ENCODE measurements at regions not wholly inside any gene's neighbourhood (a gene's known extent, or its start where the extent isn't known, plus 50 kb on each side); places are given as distances from the start of the nearest gene placed in this dataset.

- BruUV-seq (replicated peaks), result no TSS peak
- TF ChIP-seq, protein P1, sequence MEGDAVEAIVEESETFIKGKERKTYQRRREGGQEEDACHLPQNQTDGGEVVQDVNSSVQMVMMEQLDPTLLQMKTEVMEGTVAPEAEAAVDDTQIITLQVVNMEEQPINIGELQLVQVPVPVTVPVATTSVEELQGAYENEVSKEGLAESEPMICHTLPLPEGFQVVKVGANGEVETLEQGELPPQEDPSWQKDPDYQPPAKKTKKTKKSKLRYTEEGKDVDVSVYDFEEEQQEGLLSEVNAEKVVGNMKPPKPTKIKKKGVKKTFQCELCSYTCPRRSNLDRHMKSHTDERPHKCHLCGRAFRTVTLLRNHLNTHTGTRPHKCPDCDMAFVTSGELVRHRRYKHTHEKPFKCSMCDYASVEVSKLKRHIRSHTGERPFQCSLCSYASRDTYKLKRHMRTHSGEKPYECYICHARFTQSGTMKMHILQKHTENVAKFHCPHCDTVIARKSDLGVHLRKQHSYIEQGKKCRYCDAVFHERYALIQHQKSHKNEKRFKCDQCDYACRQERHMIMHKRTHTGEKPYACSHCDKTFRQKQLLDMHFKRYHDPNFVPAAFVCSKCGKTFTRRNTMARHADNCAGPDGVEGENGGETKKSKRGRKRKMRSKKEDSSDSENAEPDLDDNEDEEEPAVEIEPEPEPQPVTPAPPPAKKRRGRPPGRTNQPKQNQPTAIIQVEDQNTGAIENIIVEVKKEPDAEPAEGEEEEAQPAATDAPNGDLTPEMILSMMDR (IDR thresholded peaks at IDR 0.05; ENCODE audit: extremely low read depth in 1 of 2, insufficient read depth in 1 of 2, low read depth in 1 of 2, low read length in 2 of 2), result no peak
- TF ChIP-seq, protein P2, sequence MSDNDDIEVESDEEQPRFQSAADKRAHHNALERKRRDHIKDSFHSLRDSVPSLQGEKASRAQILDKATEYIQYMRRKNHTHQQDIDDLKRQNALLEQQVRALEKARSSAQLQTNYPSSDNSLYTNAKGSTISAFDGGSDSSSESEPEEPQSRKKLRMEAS (IDR thresholded peaks at IDR 0.05; ENCODE audit: insufficient read depth, insufficient read length), result no peak
- TF ChIP-seq GATA2 (IDR thresholded peaks at IDR 0.05; ENCODE audit: insufficient read depth, insufficient read length, low read depth, low read length) (no peak), JUN (IDR thresholded peaks at IDR 0.05; ENCODE audit: borderline replicate concordance, insufficient read depth, insufficient read length, low read depth) (no peak), EZH2 (IDR thresholded peaks at IDR 0.05; ENCODE audit: borderline replicate concordance, low read depth, low read length, severe bottlenecking) (no peak), FOS (IDR thresholded peaks at IDR 0.05; ENCODE audit: borderline replicate concordance, insufficient read depth, low read length) (no peak), POLR2AphosphoS5 (IDR thresholded peaks at IDR 0.05; ENCODE audit: insufficient read depth, low read depth, low read length) (no peak)
- no peaks in the 10 kb centered on the region for H3K27me3 ChIP-seq (ENCODE audit: control insufficient read depth in 2 of 2, insufficient read depth in 2 of 2, low read length in 2 of 2)
- H3K9me3 ChIP-seq (replicated peaks; ENCODE audit: control insufficient read depth, insufficient read depth, low read length), result no peaks in the 10 kb centered on the region
- ChIA-PET POLR2A (no interaction called here), CTCF (interaction anchor here (0.6 kb wide), 1 partner anchor 156 kb away, joined by 3 read pairs; no protein-coding TSS in a partner anchor)
- H3K79me2 ChIP-seq (ENCODE audit: control insufficient read depth, insufficient read depth, low read length), result no peaks in the 10 kb centered on the region
- intact Hi-C loops (cut with micrococcal nuclease) (no loop called here), dilution Hi-C loops (cut with MboI; ENCODE audit: extremely low pct_ligation_motif_present, low sequenced_read_pairs) (no loop called here)
- H3K9me1 ChIP-seq (replicated peaks; ENCODE audit: control insufficient read depth, extremely low read depth, insufficient read depth, low read length), result no peaks in the 10 kb centered on the region
- FAIRE-seq, result no peak
- no peaks in the 10 kb centered on the region for H3K36me3 ChIP-seq (ENCODE audit: control insufficient read depth in 2 of 2, extremely low read depth in 1 of 2, insufficient read depth in 2 of 2, low read length in 2 of 2)
- H2AFZ ChIP-seq (ENCODE audit: low read depth, low read length), result no peak overlapping the region
- no peak overlapping the region for H3K4me3 ChIP-seq (replicated peaks in 1 of 3; ENCODE audit: insufficient read depth in 1 of 3, low read depth in 1 of 3, low read length in 3 of 3)
- no peak overlapping the region for H3K4me2 ChIP-seq (ENCODE audit: insufficient read depth, low read length)
- DNase-seq (ENCODE audit: low read depth, low spot score), result no peak
- no peak overlapping the region for H3K9ac ChIP-seq (replicated peaks; ENCODE audit: extremely low read depth, insufficient read depth, low read length)
- H4K20me1 ChIP-seq (replicated peaks; ENCODE audit: control insufficient read depth, extremely low read depth, insufficient read depth, low read length), result no peaks in the 10 kb centered on the region
- H3K27ac ChIP-seq (ENCODE audit: insufficient read depth, low read depth, low read length), result no peak overlapping the region
- H3K4me1 ChIP-seq (ENCODE audit: control insufficient read depth, extremely low read depth, insufficient read depth, low read length), result peaks cover 3% of the 10 kb centered on the region
Measured at GRCh38 chr13:65722506-65722905, 1507.6 kb downstream of the PCDH9 start.

Measured in endothelial cell of umbilical vein (primary cell).